IMR-90 (cell line): ENCODE measurements at regions not wholly inside any gene's neighbourhood (a gene's known extent, or its start where the extent isn't known, plus 50 kb on each side); places are given as distances from the start of the nearest gene placed in this dataset.

Source experiments
- CTCF ChIP-seq: conservative IDR thresholded peaks from 2 replicates; pipeline ENCODE4 v1.5.1; 2012; ENCODE audit warnings: mild to moderate bottlenecking, low read depth, low read length, improper control_type of control experiment
- POLR2A ChIP-seq: IDR thresholded peaks from 2 replicates; pipeline ENCODE4 v1.6.1; 2012; ENCODE audit warnings: mild to moderate bottlenecking, low read depth, low read length

GRCh38 chr11:92460213-92460612, 235.6 kb downstream of the FAT3 start:
- TF ChIP-seq CTCF (no peak), POLR2A (no peak)
